Stimulated activated CD4-positive, alpha-beta T cell treated with anti-CD3 and anti-CD28 coated beads, Interleukin-1b, Interleukin-23, amount 100 ng/mL, for 4 hours (primary cell): ENCODE measurements at regions not wholly inside any gene's neighbourhood (a gene's known extent, or its start where the extent isn't known, plus 50 kb on each side); places are given as distances from the start of the nearest gene placed in this dataset.
"Not testable (repeated sequence)": the region's sequence is repeated elsewhere in the genome, so short reads cannot be mapped to it uniquely, and the experiment has no call there.

Source experiments
- DNase-seq, 2 donors: peaks; one replicate each; pipeline ENCODE4 v3.0.0-alpha.2; 2020; ENCODE audit warnings: low read depth in 2 of 2

DNA sequence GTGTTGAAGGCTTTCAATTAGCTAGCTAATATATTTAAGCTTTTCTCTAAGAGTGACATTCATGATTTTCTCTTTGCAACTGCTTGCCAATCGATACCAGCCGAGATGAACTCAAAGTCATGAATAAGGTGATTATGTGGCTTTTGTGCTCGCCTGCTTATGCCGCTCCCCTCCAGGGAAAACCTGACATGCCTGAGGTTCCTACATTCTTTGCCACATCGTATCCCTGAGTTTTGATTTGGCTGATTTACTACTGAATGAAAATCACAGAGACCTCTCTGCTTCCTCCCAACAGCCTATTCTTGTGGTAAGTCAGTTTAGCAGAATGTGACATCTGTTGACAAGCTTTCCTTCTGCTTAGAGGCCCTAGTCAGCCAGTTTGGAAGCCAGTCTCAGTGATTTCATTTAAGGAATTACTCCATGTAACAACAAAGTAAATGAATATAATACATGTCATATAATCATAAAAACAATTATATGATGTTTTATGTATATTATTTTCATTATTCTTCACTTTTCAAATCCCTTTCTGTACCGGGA lies 513.4 kb downstream of the CSNK1G3 start:
- DNase-seq = no peak

GRCh38 chr5:124022966-124023365 lies 511.0 kb downstream of the CSNK1G3 start:
- no peak for DNase-seq

GRCh38 chr5:124021776-124022175 lies 509.8 kb downstream of the CSNK1G3 start:
- DNase-seq = no peak

- DNase-seq = no peak
Measured at GRCh38 chr5:124021066-124021641, 509.2 kb downstream of the CSNK1G3 start.

GRCh38 chr5:124017321-124017720 lies 505.3 kb downstream of the CSNK1G3 start:
- not testable (repeated sequence) for DNase-seq

- DNase-seq = no peak
Measured at GRCh38 chr5:124007675-124008398, 495.9 kb downstream of the CSNK1G3 start.

GRCh38 chr5:124001036-124001615 lies 489.1 kb downstream of the CSNK1G3 start:
- no peak for DNase-seq

DNA sequence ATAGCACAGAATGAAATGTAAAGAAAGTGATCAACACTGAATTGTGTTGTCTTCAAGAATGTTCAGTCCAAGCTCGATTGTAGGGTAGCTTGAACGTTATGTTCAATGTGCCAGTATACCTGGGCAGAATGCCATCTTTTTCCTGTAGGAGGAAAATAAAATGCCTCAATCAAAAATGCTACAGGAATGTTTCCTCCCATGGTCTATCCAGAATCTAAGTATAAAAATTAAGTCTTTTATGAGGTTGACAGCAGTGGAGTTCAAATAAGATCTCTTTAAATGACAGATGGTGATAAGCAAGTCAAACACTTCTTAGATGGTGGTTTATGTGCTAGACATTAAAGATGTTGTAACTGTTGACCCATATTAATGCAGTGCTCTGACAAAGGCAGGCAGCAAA lies 488.6 kb downstream of the CSNK1G3 start:
- no peak for DNase-seq

DNA sequence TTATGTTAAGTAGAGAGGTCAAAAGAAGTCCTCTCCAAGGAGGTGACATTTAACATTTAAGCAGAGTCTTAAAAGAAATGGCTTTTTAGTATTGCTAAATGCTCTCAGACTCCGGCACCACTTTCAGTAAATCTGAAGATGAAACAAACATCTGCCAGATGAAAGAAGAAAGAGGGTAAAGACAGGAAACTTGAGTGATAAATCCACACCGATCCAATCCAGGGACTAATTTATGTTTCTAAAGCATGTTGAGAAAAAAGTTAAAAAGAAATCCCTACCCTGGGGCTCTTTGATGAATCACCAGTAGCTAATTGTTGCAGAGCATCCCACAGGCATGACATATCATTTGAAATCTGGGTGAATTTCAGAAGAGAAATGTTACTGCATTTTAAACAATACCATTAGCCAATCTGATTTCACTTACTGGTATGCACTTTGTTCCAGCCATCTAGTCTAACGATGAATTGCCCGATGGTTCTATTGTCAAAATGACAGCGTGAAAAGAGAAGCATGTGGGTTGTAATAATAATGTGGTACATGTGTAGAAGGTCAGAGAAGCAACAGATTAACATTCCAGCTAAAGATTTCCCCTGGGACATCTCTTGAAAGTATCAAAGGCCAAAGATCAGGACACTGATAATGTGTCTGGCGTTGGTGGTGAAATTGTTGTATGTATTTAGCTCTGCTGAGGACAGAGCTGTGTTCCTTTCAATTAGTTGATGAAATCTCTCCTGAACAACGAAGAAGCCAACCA lies 485.7 kb downstream of the CSNK1G3 start:
- DNase-seq = no peak

GRCh38 chr5:123997064-123997461 lies 485.1 kb downstream of the CSNK1G3 start:
- DNase-seq = no peak

DNA sequence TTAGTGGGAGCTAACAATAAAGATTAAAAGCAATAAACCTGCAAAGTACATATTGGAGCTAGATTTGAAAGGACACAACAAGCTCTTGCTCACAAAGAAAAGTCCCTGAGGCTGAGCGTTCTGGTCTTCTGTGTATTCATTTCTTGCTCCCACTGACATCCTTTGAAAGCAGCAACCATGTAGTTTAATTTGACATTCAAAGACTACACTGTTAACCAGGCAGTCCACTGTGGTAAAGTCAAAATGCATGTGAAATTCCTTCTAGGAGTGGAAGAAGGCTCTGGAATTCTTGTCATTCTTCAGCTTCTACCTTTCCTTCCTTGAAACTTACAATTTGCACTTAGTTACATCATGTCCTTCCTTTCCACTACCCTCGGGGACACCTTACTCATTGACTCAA lies 480.7 kb downstream of the CSNK1G3 start:
- DNase-seq = no peak

DNA sequence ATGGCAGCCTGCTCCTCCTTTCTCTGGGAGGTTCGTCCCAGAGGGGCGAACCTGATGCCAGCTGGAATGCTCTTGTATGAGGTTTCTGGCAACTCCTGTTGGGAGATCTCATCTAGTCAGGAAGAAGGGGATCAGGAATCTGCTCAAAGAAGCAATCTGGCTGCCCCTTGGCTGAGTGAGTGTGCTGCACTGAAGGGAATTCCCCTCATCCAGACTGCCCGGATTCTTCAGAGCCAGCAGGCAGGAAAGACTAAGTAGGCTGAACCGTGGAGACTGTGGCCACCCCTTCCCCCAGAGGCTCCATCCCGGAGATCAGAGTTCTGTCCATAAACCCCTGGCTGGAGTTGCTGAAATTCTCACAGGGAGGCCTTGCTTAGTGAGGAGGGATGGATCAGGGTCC lies 476.0 kb downstream of the CSNK1G3 start:
- no peak for DNase-seq

GRCh38 chr5:123976379-123977033 lies 464.5 kb downstream of the CSNK1G3 start:
- DNase-seq = no peak

GRCh38 chr5:123975521-123975920 lies 463.5 kb downstream of the CSNK1G3 start:
- DNase-seq = not testable (repeated sequence)

GRCh38 chr5:123966781-123967180 lies 454.8 kb downstream of the CSNK1G3 start:
- no peak for DNase-seq

GRCh38 chr5:123965626-123966025 lies 453.6 kb downstream of the CSNK1G3 start:
- DNase-seq = no peak

- no peak for DNase-seq
Measured at GRCh38 chr5:123964884-123965283, 452.9 kb downstream of the CSNK1G3 start.

DNA sequence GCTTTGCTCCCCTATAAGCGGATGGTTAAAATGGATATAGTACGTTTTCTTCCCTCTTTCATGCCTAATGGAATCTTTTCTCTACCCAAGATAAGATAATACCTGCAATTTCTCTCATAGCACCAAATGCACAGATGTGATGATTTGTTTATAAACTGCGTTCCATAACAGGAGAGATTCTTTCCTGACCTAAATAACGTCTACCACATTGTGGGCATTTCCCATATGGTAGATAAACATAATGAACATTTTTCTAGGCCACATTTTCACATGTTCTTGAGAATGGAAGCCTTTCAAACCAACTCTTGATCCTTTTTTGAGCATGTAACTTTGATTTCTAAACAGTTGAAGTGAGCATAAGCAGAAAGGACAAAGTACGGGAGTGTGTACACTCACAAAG lies 448.5 kb downstream of the CSNK1G3 start:
- DNase-seq = no peak

- DNase-seq = no peak
Measured at GRCh38 chr5:123951582-123951977, 439.6 kb downstream of the CSNK1G3 start.

- DNase-seq = no peak
Measured at GRCh38 chr5:123950701-123951581, 439.0 kb downstream of the CSNK1G3 start.
